GM21723 (cell line): ENCODE measurements at regions not wholly inside any gene's neighbourhood (a gene's known extent, or its start where the extent isn't known, plus 50 kb on each side); places are given as distances from the start of the nearest gene placed in this dataset.
"Not testable (repeated sequence)": the region's sequence is repeated elsewhere in the genome, so short reads cannot be mapped to it uniquely, and the experiment has no call there.

Experiments
- ATAC-seq: cut with Tn5 transposase; IDR thresholded peaks from one replicate; pipeline ENCODE4 v1.9.1; 2021; ENCODE audit warnings: mild to moderate bottlenecking, moderate library complexity; ENCODE audit not compliant: unreplicated experiment

GRCh38 chr4:3877236-3877635 lies 111.1 kb downstream of the ADRA2C start:
- ATAC-seq, result no peak

GRCh38 chr4:3877868-3878267 lies 111.7 kb downstream of the ADRA2C start:
- no peak for ATAC-seq

GRCh38 chr4:3878678-3879077 lies 112.5 kb downstream of the ADRA2C start:
- no peak for ATAC-seq

- ATAC-seq, result no peak
Observed at GRCh38 chr4:3879681-3880614, 113.8 kb downstream of the ADRA2C start.

- no peak for ATAC-seq
Observed at GRCh38 chr4:3880615-3881120, 114.5 kb downstream of the ADRA2C start.

- not testable (repeated sequence) for ATAC-seq
Observed at GRCh38 chr4:3882316-3882885, 116.2 kb downstream of the ADRA2C start.

- ATAC-seq, result not testable (repeated sequence)
Observed at GRCh38 chr4:3884261-3884660, 118.1 kb downstream of the ADRA2C start.

GRCh38 chr4:3893590-3893989 lies 127.4 kb downstream of the ADRA2C start:
- not testable (repeated sequence) for ATAC-seq

- ATAC-seq, result not testable (repeated sequence)
Observed at GRCh38 chr4:3894086-3894959, 128.1 kb downstream of the ADRA2C start.

GRCh38 chr4:3896441-3896840 lies 130.3 kb downstream of the ADRA2C start:
- ATAC-seq, result no peak

GRCh38 chr4:3896871-3897578 lies 130.8 kb downstream of the ADRA2C start:
- ATAC-seq, result not testable (repeated sequence)

- ATAC-seq, result no peak
Observed at GRCh38 chr4:3898098-3898497, 131.9 kb downstream of the ADRA2C start.

- not testable (repeated sequence) for ATAC-seq
Observed at GRCh38 chr4:3898928-3899327, 132.7 kb downstream of the ADRA2C start.

GRCh38 chr4:3904264-3904955 lies 138.2 kb downstream of the ADRA2C start:
- not testable (repeated sequence) for ATAC-seq

GRCh38 chr4:3909616-3910015 lies 143.4 kb downstream of the ADRA2C start:
- not testable (repeated sequence) for ATAC-seq

GRCh38 chr4:3910161-3910950 lies 144.2 kb downstream of the ADRA2C start:
- ATAC-seq, result not testable (repeated sequence)

- ATAC-seq, result no peak
Observed at GRCh38 chr4:3911252-3911856, 145.2 kb downstream of the ADRA2C start.

GRCh38 chr4:3914511-3914910 lies 148.3 kb downstream of the ADRA2C start:
- not testable (repeated sequence) for ATAC-seq
